CD4-positive, alpha-beta T cell (primary cell): ENCODE measurements at regions not wholly inside any gene's neighbourhood (a gene's known extent, or its start where the extent isn't known, plus 50 kb on each side); places are given as distances from the start of the nearest gene placed in this dataset.

ENCODE experiments used
- ATAC-seq: fragments of 200-7000 bp; cut with Tn5 transposase; one replicate; pipeline ENCODE4 v1.10.0; 2022; ENCODE audit warnings: mild to moderate bottlenecking; ENCODE audit not compliant: poor library complexity
- CTCF ChIA-PET: fragments of 350-600 bp; sonication (Branson Sonifier 250); formaldehyde crosslinking; loops from one replicate; lab custom pipeline; 2021; ENCODE audit warnings: antibody characterized with exemption, inconsistent platforms; lab: Charles Lee
- POLR2A ChIA-PET: fragments of 350-600 bp; sonication (Branson Sonifier 250); formaldehyde crosslinking; loops from one replicate; lab custom pipeline; 2021; ENCODE audit warnings: antibody characterized with exemption, inconsistent platforms; lab: Charles Lee
- DNase-seq, 14 experiments: peaks; one replicate each; pipeline ENCODE4 v3.0.0-alpha.2; 2013 to 2020; ENCODE audit warnings: mixed read lengths in 2 of 14
- H3K27ac ChIP-seq, 2 donors: one replicate each; pipeline versions ENCODE4 v1.5.1 to v1.7.0; 2013; ENCODE audit warnings: low read length in 2 of 2, low read depth in 1 of 2, mild to moderate bottlenecking in 1 of 2
- H3K27me3 ChIP-seq, 2 experiments: 1 replicate in 1 of 2; 2 replicates in 1 of 2; pipeline versions ENCODE4 v1.6.1 to v1.7.0; 2013; ENCODE audit warnings: low read length in 2 of 2, control low read depth in 1 of 2, mild to moderate bottlenecking in 1 of 2, moderate library complexity in 1 of 2; ENCODE audit not compliant: insufficient read depth in 2 of 2, control insufficient read depth in 1 of 2
- H3K36me3 ChIP-seq: one replicate; pipeline ENCODE4 v1.6.1; 2013; ENCODE audit warnings: low read length, control low read depth; ENCODE audit not compliant: insufficient read depth
- H3K4me1 ChIP-seq: one replicate; pipeline ENCODE4 v1.6.1; 2013; ENCODE audit warnings: low read length, control low read depth; ENCODE audit not compliant: insufficient read depth
- H3K4me3 ChIP-seq: one replicate; pipeline ENCODE4 v1.5.1; 2013; ENCODE audit warnings: mild to moderate bottlenecking, low read length, moderate library complexity
- H3K9me3 ChIP-seq, 2 experiments: 1 replicate in 1 of 2; 2 replicates in 1 of 2; pipeline versions ENCODE4 v1.6.1 to v1.7.0; 2013; ENCODE audit warnings: low read length in 2 of 2, mild to moderate bottlenecking in 2 of 2, control low read depth in 1 of 2, moderate library complexity in 1 of 2; ENCODE audit not compliant: control insufficient read depth in 1 of 2, insufficient read depth in 1 of 2
- H3K27ac Mint-ChIP-seq: one replicate; pipeline ENCODE4 v1.8.0; 2020; ENCODE audit warnings: mixed read lengths
- H3K27me3 Mint-ChIP-seq: one replicate; pipeline ENCODE4 v1.8.0; 2021; ENCODE audit warnings: mixed read lengths
- H3K36me3 Mint-ChIP-seq: one replicate; pipeline ENCODE4 v1.8.0; 2021; ENCODE audit warnings: low read depth, mixed read lengths
- H3K4me1 Mint-ChIP-seq: one replicate; pipeline ENCODE4 v1.8.0; 2021; ENCODE audit warnings: low read depth, mixed read lengths
- H3K4me3 Mint-ChIP-seq: one replicate; pipeline ENCODE4 v1.8.0; 2020; ENCODE audit warnings: mild to moderate bottlenecking, mixed read lengths
- H3K9me3 Mint-ChIP-seq: one replicate; pipeline ENCODE4 v1.8.0; 2020; ENCODE audit warnings: mixed read lengths
- intact Hi-C, 2 experiments: fragments of 100-400 bp; cut with DNase I in 1 of 2; cut with micrococcal nuclease in 1 of 2; formaldehyde crosslinking; loops; one replicate each; pipeline versions ENCODE4 v1.15.1 to v1.9.0; 2023 to 2025; cut with DNase I, micrococcal nuclease
- TF ChIP-seq, protein P1 (sequence below): fragments of 200-600 bp; IDR thresholded peaks from one replicate; pipeline ENCODE4 v1.8.0; 2022; ENCODE audit warnings: antibody characterized with exemption, mild to moderate bottlenecking

DNA sequence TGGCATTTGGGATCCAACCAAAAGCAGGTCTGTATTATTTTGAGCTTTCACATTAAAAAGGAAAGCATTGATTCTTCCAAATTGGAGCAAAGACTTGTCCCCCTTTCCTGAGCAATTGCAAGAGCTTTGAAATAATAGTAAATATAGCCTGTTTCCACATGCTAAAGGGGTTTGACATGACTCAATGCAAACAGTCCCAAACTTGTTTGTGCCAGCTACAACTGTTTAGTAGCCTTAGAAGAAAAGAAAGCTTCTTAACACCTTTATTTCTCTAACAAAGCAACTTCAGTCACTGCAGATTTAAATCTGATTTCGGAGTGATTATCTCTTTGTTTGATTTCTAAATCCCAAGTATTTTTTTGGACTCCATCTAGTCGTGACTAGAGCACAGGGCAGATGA, 180.2 kb downstream of the SEMA6D start:
- H3K27me3 Mint-ChIP-seq, result peaks cover 4% of the 10 kb centered on the region
- Histone ChIP-seq H3K4me1 (no peaks in the 10 kb centered on the region), H3K9me3 (no peaks in the 10 kb centered on the region), H3K36me3 (no peaks in the 10 kb centered on the region), H3K27me3 (no peaks in the 10 kb centered on the region), H3K27ac (no peak overlapping the region), H3K4me3 (no peak overlapping the region)
- POLR2A ChIA-PET, result no interaction called here
- DNase-seq (no peak), ATAC-seq (no peak)
- H3K36me3 Mint-ChIP-seq, result no peaks in the 10 kb centered on the region
- H3K27ac Mint-ChIP-seq, result no peak overlapping the region
- TF ChIP-seq, protein P1, sequence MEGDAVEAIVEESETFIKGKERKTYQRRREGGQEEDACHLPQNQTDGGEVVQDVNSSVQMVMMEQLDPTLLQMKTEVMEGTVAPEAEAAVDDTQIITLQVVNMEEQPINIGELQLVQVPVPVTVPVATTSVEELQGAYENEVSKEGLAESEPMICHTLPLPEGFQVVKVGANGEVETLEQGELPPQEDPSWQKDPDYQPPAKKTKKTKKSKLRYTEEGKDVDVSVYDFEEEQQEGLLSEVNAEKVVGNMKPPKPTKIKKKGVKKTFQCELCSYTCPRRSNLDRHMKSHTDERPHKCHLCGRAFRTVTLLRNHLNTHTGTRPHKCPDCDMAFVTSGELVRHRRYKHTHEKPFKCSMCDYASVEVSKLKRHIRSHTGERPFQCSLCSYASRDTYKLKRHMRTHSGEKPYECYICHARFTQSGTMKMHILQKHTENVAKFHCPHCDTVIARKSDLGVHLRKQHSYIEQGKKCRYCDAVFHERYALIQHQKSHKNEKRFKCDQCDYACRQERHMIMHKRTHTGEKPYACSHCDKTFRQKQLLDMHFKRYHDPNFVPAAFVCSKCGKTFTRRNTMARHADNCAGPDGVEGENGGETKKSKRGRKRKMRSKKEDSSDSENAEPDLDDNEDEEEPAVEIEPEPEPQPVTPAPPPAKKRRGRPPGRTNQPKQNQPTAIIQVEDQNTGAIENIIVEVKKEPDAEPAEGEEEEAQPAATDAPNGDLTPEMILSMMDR, result no peak
- no peaks in the 10 kb centered on the region for H3K4me1 Mint-ChIP-seq
- intact Hi-C loops, result no loop called here
- no peak overlapping the region for H3K4me3 Mint-ChIP-seq
- H3K9me3 Mint-ChIP-seq, result peaks cover 4% of the 10 kb centered on the region
- CTCF ChIA-PET, result no interaction called here

DNA sequence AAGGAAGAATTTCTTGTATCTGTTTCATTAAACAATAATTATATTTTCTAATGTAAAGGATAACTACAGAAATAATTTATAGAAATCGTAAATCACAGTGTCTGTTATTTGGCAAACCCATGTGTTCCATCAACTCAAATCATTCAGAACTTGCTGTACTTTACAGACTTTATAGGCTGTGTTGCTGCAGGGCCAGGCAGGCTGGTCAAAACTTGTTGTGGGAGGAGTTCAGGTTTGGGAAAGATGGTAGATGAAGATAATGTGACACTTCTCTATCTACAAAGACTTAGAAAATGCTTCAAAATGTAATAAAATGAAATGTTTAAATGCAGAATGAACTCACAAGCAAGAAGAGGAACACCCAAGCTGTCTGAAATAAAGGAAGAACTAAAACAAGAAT, 183.4 kb downstream of the SEMA6D start:
- H3K27me3 Mint-ChIP-seq, result no peaks in the 10 kb centered on the region
- no peaks in the 10 kb centered on the region for H3K27me3 ChIP-seq
- peaks cover 4 to 11% of the 10 kb centered on the region in 2 experiments for H3K9me3 ChIP-seq
- H3K9me3 Mint-ChIP-seq, result peaks cover 12% of the 10 kb centered on the region
- ATAC-seq, result no peak
- H3K4me1 Mint-ChIP-seq, result no peaks in the 10 kb centered on the region
- ChIA-PET CTCF (no interaction called here), POLR2A (no interaction called here)
- H3K36me3 ChIP-seq, result no peaks in the 10 kb centered on the region
- DNase-seq, result no peak
- no peaks in the 10 kb centered on the region for H3K4me1 ChIP-seq
- no peaks in the 10 kb centered on the region for H3K36me3 Mint-ChIP-seq
- H3K4me3 ChIP-seq, result no peak overlapping the region
- intact Hi-C loops, result no loop called here
- H3K27ac Mint-ChIP-seq, result no peak overlapping the region
- H3K27ac ChIP-seq, result no peak overlapping the region
- H3K4me3 Mint-ChIP-seq, result no peak overlapping the region
- TF ChIP-seq, protein P1, result no peak

DNA sequence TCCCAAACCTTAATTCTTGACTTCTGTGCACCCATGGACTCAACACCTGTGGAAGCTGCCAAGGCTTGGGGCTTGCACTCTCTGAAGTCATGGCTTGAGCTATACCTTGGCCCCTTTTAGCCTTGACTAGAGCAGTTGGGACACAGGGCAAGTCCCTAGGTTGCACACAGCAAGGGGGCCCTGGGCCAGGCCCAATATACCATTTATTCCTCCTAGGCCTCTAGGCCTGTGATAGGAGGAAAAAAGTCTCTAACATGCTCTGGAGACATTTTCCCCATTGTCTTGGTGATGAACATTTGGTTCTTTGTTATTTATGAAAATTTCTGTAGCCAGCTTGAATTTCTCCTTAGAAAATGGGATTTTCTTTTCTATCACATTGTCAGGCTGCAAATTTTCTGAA, 186.1 kb downstream of the SEMA6D start:
- H3K9me3 Mint-ChIP-seq, result peaks cover 13% of the 10 kb centered on the region
- POLR2A ChIA-PET, result no interaction called here
- no peak overlapping the region for H3K4me3 Mint-ChIP-seq
- no peak overlapping the region for H3K4me3 ChIP-seq
- peaks cover 4 to 11% of the 10 kb centered on the region in 2 experiments for H3K9me3 ChIP-seq
- no peaks in the 10 kb centered on the region for H3K4me1 ChIP-seq
- no peak overlapping the region for H3K27ac Mint-ChIP-seq
- no peaks in the 10 kb centered on the region for H3K27me3 Mint-ChIP-seq
- no peak overlapping the region for H3K27ac ChIP-seq
- H3K27me3 ChIP-seq, result no peaks in the 10 kb centered on the region
- no peak for DNase-seq
- no peaks in the 10 kb centered on the region for H3K4me1 Mint-ChIP-seq
- no peak for ATAC-seq
- H3K36me3 ChIP-seq, result no peaks in the 10 kb centered on the region
- TF ChIP-seq, protein P1, result no peak
- CTCF ChIA-PET, result no interaction called here
- no peaks in the 10 kb centered on the region for H3K36me3 Mint-ChIP-seq
- intact Hi-C loops, result no loop called here
